Heart left ventricle (tissue), 13 donors: ENCODE measurements at regions not wholly inside any gene's neighbourhood (a gene's known extent, or its start where the extent isn't known, plus 50 kb on each side); places are given as distances from the start of the nearest gene placed in this dataset.

Experiments used
- CTCF ChIP-seq, 12 donors: fragments of 200-600 bp; sonication (generic) in 4 of 12; IDR thresholded peaks; one replicate each; pipeline versions ENCODE4 v1.5.0 to v1.8.0; 2018 to 2022; ENCODE audit warnings: antibody characterized with exemption in 12 of 12, mild to moderate bottlenecking in 5 of 12
- POLR2A ChIP-seq, 2 donors: fragments of 450-650 bp; IDR thresholded peaks; one replicate each; pipeline ENCODE4 v1.6.1; 2017; ENCODE audit warnings: antibody characterized with exemption in 2 of 2, mild to moderate bottlenecking in 2 of 2, moderate library complexity in 2 of 2
- donor health status: ischemic (EF 13 %, LVEDD 7.1; RV severe dilation, severe dysfunction).
- donor health status: DM: no; HTN: yes; CAD: no.
- donor health status: DM: no; HTN: no; CAD: no.
- donor health status: ischemic (EF 25% LVEDD 6.9; RV normal size, moderate dysfunction).
- donor health status: ischemic (EF 25% LVEDD 5.7; RV mildly dilated, moderate dysfunction).
- donor health status: ischemic (EF 35%, LVEDD 5.7; RV mildly dilated, moderate dysfunction).
- donor health status: nonischemic (EF 11% LVEDD 7.7; RV severe dilation, severe dysfunction).
- donor health status: DM: yes; HTN: yes; CAD: no.
- donor health status: PGD.
- donor health status: ischemic (EF 29% LVEDD 5.4; RV normal size, mild dysfunction).
- donor health status: nonischemic (EF 23%, LVEDD 6.1; RV moderate dilation, normal function).

- TF ChIP-seq CTCF (IDR thresholded peaks at IDR 0.05) = no peak
- TF ChIP-seq POLR2A (IDR thresholded peaks at IDR 0.05) = no peak
Measured at GRCh38 chr7:114842551-114843065, 79.3 kb upstream of the MDFIC start.
